PC-9 (cell line): ENCODE measurements at regions not wholly inside any gene's neighbourhood (a gene's known extent, or its start where the extent isn't known, plus 50 kb on each side); places are given as distances from the start of the nearest gene placed in this dataset.

Experiments
- BruUV-seq: library from RNA; stranded (reverse); fragments of 400-500 nt; replicated peaks from 2 replicates; lab custom pipeline; 2021; lab: Mats Ljungman, UMichigan
- CTCF ChIA-PET: fragments of 300-600 bp; sonication (Branson Sonifier 250); formaldehyde crosslinking; loops from one replicate; lab custom pipeline; 2022; ENCODE audit warnings: antibody characterized with exemption; lab: Charles Lee
- POLR2A ChIA-PET: fragments of 300-600 bp; sonication (Branson Sonifier 250); formaldehyde crosslinking; loops from one replicate; lab custom pipeline; 2022; ENCODE audit warnings: antibody characterized with exemption; ENCODE audit not compliant: unreplicated experiment; lab: Charles Lee
- DNase-seq, 2 experiments: peaks; one replicate each; pipeline versions ENCODE4 v3.0.0 to v3.0.0-alpha.2; 2015 to 2022; ENCODE audit warnings: mixed read lengths in 1 of 2
- H2AFZ ChIP-seq: fragments of 200-600 bp; sonication (generic); 2 replicates; pipeline ENCODE4 v1.8.1; 2017; ENCODE audit warnings: antibody characterized with exemption
- H3F3A ChIP-seq: fragments of 200-600 bp; sonication (generic); 2 replicates; pipeline ENCODE4 v1.8.1; 2017; ENCODE audit warnings: antibody characterized with exemption, mild to moderate bottlenecking, low read depth; ENCODE audit not compliant: insufficient read depth
- H3K27ac ChIP-seq: fragments of 200-600 bp; sonication (generic); 2 replicates; pipeline ENCODE4 v1.6.1; 2016; ENCODE audit warnings: mixed run types
- H3K27me3 ChIP-seq: fragments of 200-600 bp; sonication (generic); 2 replicates; pipeline ENCODE4 v1.6.1; 2016; ENCODE audit warnings: low read depth, mixed run types; ENCODE audit not compliant: insufficient read depth
- H3K36me3 ChIP-seq: fragments of 200-600 bp; sonication (generic); 2 replicates; pipeline ENCODE4 v1.6.1; 2016; ENCODE audit warnings: low read depth, mixed run types
- H3K4me1 ChIP-seq: fragments of 200-600 bp; sonication (generic); replicated peaks from 2 replicates; pipeline ENCODE4 v1.6.1; 2016; ENCODE audit warnings: mixed run types; ENCODE audit not compliant: insufficient read depth
- H3K4me2 ChIP-seq: fragments of 200-600 bp; sonication (generic); 2 replicates; pipeline ENCODE4 v1.6.1; 2017; ENCODE audit warnings: mixed run types
- H3K4me3 ChIP-seq: fragments of 200-600 bp; sonication (generic); 2 replicates; pipeline ENCODE4 v1.6.1; 2016; ENCODE audit warnings: mixed run types
- H3K79me2 ChIP-seq: fragments of 200-600 bp; sonication (generic); 2 replicates; pipeline ENCODE4 v1.6.1; 2017; ENCODE audit warnings: low read depth, mixed run types
- H3K9me2 ChIP-seq: fragments of 200-600 bp; sonication (generic); 2 replicates; pipeline ENCODE4 v1.8.1; 2017; ENCODE audit warnings: mild to moderate bottlenecking; ENCODE audit not compliant: insufficient read depth
- H3K9me3 ChIP-seq: fragments of 200-600 bp; sonication (generic); 2 replicates; pipeline ENCODE4 v1.8.1; 2016; ENCODE audit warnings: low read depth; ENCODE audit not compliant: insufficient read depth
- H4K20me1 ChIP-seq: fragments of 200-600 bp; sonication (generic); 2 replicates; pipeline ENCODE4 v1.8.1; 2017; ENCODE audit not compliant: insufficient read depth
- EZH2 ChIP-seq: fragments of 200-600 bp; sonication (generic); IDR thresholded peaks from 2 replicates; pipeline ENCODE4 v1.8.0; 2017; ENCODE audit warnings: antibody characterized with exemption, low read depth
- intact Hi-C: fragments of 100-400 bp; cut with micrococcal nuclease; formaldehyde crosslinking; loops from one replicate; pipeline ENCODE4 v1.10.0; 2022; ENCODE audit not compliant: unreplicated experiment
- TF ChIP-seq, protein P1 (sequence below): fragments of 200-600 bp; sonication (generic); conservative IDR thresholded peaks from 2 replicates; pipeline ENCODE4 v1.6.1; 2017; ENCODE audit warnings: mixed run types, antibody characterized with exemption, mild to moderate bottlenecking, moderate library complexity

DNA sequence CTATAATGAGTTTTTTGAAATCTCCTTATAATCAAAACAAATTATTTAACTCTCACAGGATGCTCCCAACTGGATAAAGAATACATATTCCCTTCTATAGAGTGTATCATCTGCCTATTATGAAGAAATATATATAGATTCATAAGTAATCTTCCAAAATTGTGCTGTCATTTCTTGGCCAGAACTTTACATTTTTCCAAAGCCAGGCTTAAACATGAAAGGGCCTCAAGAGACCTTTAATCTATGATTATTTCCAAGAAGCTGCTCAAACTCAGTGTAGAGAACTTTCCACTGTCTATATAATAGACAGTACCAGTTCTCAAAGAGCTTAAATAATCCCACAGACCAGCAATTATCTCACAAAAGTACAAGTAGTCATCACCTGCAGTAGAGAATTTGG lies 211.0 kb downstream of the AKAIN1 start:
- H3F3A ChIP-seq = no peaks in the 10 kb centered on the region
- H4K20me1 ChIP-seq = no peaks in the 10 kb centered on the region
- no peak for DNase-seq
- no peaks in the 10 kb centered on the region for H3K4me1 ChIP-seq
- no peak overlapping the region for H3K27ac ChIP-seq
- no peaks in the 10 kb centered on the region for H3K36me3 ChIP-seq
- TF ChIP-seq, protein P1, sequence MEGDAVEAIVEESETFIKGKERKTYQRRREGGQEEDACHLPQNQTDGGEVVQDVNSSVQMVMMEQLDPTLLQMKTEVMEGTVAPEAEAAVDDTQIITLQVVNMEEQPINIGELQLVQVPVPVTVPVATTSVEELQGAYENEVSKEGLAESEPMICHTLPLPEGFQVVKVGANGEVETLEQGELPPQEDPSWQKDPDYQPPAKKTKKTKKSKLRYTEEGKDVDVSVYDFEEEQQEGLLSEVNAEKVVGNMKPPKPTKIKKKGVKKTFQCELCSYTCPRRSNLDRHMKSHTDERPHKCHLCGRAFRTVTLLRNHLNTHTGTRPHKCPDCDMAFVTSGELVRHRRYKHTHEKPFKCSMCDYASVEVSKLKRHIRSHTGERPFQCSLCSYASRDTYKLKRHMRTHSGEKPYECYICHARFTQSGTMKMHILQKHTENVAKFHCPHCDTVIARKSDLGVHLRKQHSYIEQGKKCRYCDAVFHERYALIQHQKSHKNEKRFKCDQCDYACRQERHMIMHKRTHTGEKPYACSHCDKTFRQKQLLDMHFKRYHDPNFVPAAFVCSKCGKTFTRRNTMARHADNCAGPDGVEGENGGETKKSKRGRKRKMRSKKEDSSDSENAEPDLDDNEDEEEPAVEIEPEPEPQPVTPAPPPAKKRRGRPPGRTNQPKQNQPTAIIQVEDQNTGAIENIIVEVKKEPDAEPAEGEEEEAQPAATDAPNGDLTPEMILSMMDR = no peak
- no peak for TF ChIP-seq EZH2
- H3K79me2 ChIP-seq = no peaks in the 10 kb centered on the region
- no peaks in the 10 kb centered on the region for H3K27me3 ChIP-seq
- H3K4me3 ChIP-seq = no peak overlapping the region
- H3K4me2 ChIP-seq = no peak overlapping the region
- POLR2A ChIA-PET = no interaction called here
- H3K9me2 ChIP-seq = no peaks in the 10 kb centered on the region
- BruUV-seq = no TSS peak
- no peak overlapping the region for H2AFZ ChIP-seq
- CTCF ChIA-PET = interaction anchor here (0.5 kb wide), 1 partner anchor 38 kb away, joined by 3 read pairs; no protein-coding TSS in a partner anchor
- intact Hi-C loops = no loop called here
- H3K9me3 ChIP-seq = no peaks in the 10 kb centered on the region

DNA sequence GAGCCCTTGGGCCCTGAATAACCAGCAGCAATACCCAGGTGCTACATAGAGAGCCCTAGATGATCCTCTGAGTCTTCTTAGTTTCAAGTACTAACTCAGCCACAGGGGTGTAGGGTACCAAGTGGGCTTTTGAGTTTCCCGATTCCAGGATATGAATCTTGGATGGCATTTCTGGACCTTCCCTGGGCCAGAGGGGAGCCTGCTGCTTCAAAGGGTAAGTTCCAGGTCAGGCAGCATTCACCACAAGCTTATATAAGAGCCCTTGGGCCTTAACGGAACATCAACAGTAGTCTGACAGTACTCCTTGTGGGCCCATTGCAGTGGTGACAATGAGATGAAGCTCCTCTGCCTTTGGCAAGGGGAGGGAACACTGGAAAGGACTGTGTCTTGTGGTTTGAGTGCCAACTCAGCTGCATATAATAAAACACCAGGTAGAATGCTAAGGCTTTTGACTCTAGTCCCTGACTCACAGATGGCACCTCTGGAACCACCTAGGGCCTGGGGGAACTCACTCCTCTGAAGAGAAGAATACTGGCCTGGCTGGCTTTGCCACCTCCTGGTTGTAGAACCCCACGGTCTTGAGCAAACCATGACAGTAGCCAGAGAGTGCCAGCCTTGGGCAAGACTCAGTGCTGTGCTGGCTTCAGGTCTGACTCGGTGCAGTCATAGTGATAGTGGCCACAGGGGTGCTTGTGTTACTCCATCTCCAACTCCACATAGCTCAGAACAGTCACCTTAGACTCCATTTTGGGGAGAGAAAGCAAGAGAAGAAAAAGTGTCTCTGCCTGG lies 235.7 kb downstream of the AKAIN1 start:
- Histone ChIP-seq H3K27ac (no peak overlapping the region), H3K4me3 (no peak overlapping the region), H3K79me2 (no peaks in the 10 kb centered on the region), H3K4me1 (no peaks in the 10 kb centered on the region), H3K4me2 (no peak overlapping the region), H3K27me3 (no peaks in the 10 kb centered on the region), H2AFZ (no peak overlapping the region), H3K9me2 (no peaks in the 10 kb centered on the region), H4K20me1 (no peaks in the 10 kb centered on the region), H3K36me3 (no peaks in the 10 kb centered on the region), H3F3A (no peaks in the 10 kb centered on the region), H3K9me3 (no peaks in the 10 kb centered on the region)
- intact Hi-C loops = no loop called here
- ChIA-PET POLR2A (no interaction called here), CTCF (no interaction called here)
- no peak for DNase-seq
- TF ChIP-seq, protein P1 = no peak
- TF ChIP-seq EZH2 = no peak
- BruUV-seq = no TSS peak

DNA sequence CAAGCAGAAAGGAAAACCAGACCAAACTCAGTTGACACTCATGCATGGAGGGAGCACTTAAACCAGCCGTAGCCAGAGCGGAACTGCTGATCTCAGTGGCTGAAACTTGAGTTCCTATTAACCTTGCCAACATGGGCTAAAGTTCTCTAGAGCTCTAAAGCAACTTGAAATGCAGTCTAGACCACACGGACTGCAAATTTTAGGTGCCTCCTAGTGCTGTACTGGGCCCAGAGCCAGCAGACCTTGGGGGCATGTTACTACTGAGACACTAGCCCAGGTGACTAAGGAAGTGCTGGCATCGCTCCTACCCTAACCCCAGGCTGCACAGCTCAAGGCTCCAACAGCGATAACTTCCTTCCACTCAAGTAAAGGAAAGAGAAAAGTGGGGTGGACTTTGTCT lies 236.5 kb downstream of the AKAIN1 start:
- BruUV-seq = no TSS peak
- intact Hi-C loops = no loop called here
- DNase-seq = no peak

More for the DNA sequence above, 236.5 kb downstream of the AKAIN1 start:
- Histone ChIP-seq H3K9me2 (no peaks in the 10 kb centered on the region), H3F3A (no peaks in the 10 kb centered on the region), H3K79me2 (no peaks in the 10 kb centered on the region), H3K4me2 (no peak overlapping the region), H3K4me3 (no peak overlapping the region), H3K9me3 (no peaks in the 10 kb centered on the region), H3K27me3 (no peaks in the 10 kb centered on the region), H3K4me1 (no peaks in the 10 kb centered on the region), H4K20me1 (no peaks in the 10 kb centered on the region), H3K27ac (no peak overlapping the region), H3K36me3 (no peaks in the 10 kb centered on the region), H2AFZ (no peak overlapping the region)
- TF ChIP-seq EZH2 = no peak
- TF ChIP-seq, protein P1 = no peak
- POLR2A ChIA-PET = no interaction called here
- CTCF ChIA-PET = no interaction called here
